Breast epithelium (tissue), 3 donors: ENCODE measurements at regions not wholly inside any gene's neighbourhood (a gene's known extent, or its start where the extent isn't known, plus 50 kb on each side); places are given as distances from the start of the nearest gene placed in this dataset.

ENCODE experiments used
- POLR2A ChIP-seq: fragments of 450-650 bp; IDR thresholded peaks from one replicate; pipeline ENCODE4 v1.6.1; 2016; ENCODE audit warnings: antibody characterized with exemption, mild to moderate bottlenecking, moderate library complexity
- POLR2AphosphoS5 ChIP-seq, 3 donors: sonication (generic); formaldehyde crosslinking; IDR thresholded peaks; one replicate each; pipeline ENCODE4 v1.6.1; 2017; ENCODE audit warnings: antibody characterized with exemption in 3 of 3
- TF ChIP-seq, protein P1 (sequence below), 3 donors: fragments of 450-650 bp; IDR thresholded peaks; one replicate each; pipeline ENCODE4 v1.5.1; 2016 to 2017; ENCODE audit warnings: antibody characterized with exemption in 3 of 3, mild to moderate bottlenecking in 3 of 3, moderate library complexity in 3 of 3

DNA sequence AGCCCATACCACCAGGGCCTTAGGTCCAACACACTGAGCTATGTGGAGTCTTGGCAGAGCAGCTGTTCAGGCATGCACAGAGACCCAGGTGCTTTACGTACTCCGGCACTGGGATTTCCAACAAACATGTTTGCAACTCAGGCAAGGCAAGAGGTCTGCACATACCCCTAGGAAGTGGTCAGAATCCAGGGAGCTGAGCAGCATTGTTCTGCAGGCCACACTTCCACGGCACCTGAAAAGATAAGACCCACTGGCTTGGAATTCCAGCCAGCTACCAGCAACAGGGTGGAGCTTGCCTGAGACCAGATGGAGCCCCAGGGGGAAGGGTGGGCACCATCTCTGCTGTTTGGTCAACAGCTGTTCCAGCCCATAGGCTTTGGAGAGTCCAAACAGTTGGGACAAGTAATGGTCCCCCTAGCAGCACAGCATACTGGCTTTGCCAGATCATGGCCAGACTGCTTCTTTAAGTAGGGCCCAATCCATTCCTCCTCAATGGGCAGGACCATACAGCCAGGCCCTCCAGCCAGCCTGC, 51.7 kb upstream of the LRRC8B start:
- no peak for TF ChIP-seq POLR2AphosphoS5 (IDR thresholded peaks at IDR 0.05)
- TF ChIP-seq, protein P1, sequence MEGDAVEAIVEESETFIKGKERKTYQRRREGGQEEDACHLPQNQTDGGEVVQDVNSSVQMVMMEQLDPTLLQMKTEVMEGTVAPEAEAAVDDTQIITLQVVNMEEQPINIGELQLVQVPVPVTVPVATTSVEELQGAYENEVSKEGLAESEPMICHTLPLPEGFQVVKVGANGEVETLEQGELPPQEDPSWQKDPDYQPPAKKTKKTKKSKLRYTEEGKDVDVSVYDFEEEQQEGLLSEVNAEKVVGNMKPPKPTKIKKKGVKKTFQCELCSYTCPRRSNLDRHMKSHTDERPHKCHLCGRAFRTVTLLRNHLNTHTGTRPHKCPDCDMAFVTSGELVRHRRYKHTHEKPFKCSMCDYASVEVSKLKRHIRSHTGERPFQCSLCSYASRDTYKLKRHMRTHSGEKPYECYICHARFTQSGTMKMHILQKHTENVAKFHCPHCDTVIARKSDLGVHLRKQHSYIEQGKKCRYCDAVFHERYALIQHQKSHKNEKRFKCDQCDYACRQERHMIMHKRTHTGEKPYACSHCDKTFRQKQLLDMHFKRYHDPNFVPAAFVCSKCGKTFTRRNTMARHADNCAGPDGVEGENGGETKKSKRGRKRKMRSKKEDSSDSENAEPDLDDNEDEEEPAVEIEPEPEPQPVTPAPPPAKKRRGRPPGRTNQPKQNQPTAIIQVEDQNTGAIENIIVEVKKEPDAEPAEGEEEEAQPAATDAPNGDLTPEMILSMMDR (IDR thresholded peaks at IDR 0.05): no peak
- TF ChIP-seq POLR2A: no peak
